PC-3 (cell line): ENCODE measurements at regions not wholly inside any gene's neighbourhood (a gene's known extent, or its start where the extent isn't known, plus 50 kb on each side); places are given as distances from the start of the nearest gene placed in this dataset.

ENCODE experiments used
- ATAC-seq: fragments of 200-7000 bp; cut with Tn5 transposase; 2 replicates; pipeline ENCODE4 v1.9.1; 2020; ENCODE audit warnings: mild to moderate bottlenecking, moderate library complexity
- BruUV-seq: library from RNA; stranded (reverse); fragments of 400-500 nt; replicated peaks from 2 replicates; lab custom pipeline; 2021; lab: Mats Ljungman, UMichigan
- CTCF ChIA-PET: fragments of 300-600 bp; sonication (Branson Sonifier 250); formaldehyde crosslinking; loops from one replicate; lab custom pipeline; 2022; ENCODE audit warnings: antibody characterized with exemption; lab: Charles Lee
- POLR2A ChIA-PET: fragments of 300-600 bp; sonication (Branson Sonifier 250); formaldehyde crosslinking; loops from one replicate; lab custom pipeline; 2022; ENCODE audit warnings: antibody characterized with exemption; ENCODE audit not compliant: unreplicated experiment; lab: Charles Lee
- DNase-seq: peaks from one replicate; pipeline ENCODE4 v3.0.0-alpha.2; 2015
- H2AFZ ChIP-seq: fragments of 300-600 bp; sonication (generic); 2 replicates; pipeline ENCODE4 v1.6.0; 2016; ENCODE audit warnings: antibody characterized with exemption, low read length
- H3F3A ChIP-seq: fragments of 300-600 bp; sonication (generic); one replicate; pipeline ENCODE4 v1.6.0; 2017; ENCODE audit warnings: antibody characterized with exemption, low read length, control low read depth, mild to moderate bottlenecking; ENCODE audit not compliant: unreplicated experiment
- H3K27ac ChIP-seq: fragments of 300-600 bp; sonication (generic); 2 replicates; pipeline ENCODE4 v1.5.1; 2016; ENCODE audit warnings: mild to moderate bottlenecking, low read length
- H3K27me3 ChIP-seq: fragments of 300-600 bp; sonication (generic); 2 replicates; pipeline ENCODE4 v1.6.1; 2016; ENCODE audit warnings: low read length, mixed read lengths
- H3K36me3 ChIP-seq: fragments of 300-600 bp; sonication (generic); 2 replicates; pipeline ENCODE4 v1.6.1; 2016; ENCODE audit warnings: low read depth, mixed run types, low read length, mixed read lengths
- H3K4me1 ChIP-seq: fragments of 300-600 bp; sonication (generic); 2 replicates; pipeline ENCODE4 v1.5.1; 2016; ENCODE audit warnings: low read length; ENCODE audit not compliant: insufficient read depth
- H3K4me2 ChIP-seq: fragments of 300-600 bp; sonication (generic); 2 replicates; pipeline ENCODE4 v1.6.0; 2016; ENCODE audit warnings: low read length
- H3K4me3 ChIP-seq: fragments of 300-600 bp; sonication (generic); 2 replicates; pipeline ENCODE4 v1.5.1; 2016; ENCODE audit warnings: mild to moderate bottlenecking, low read length, mixed read lengths
- H3K79me2 ChIP-seq: fragments of 300-600 bp; sonication (generic); 2 replicates; pipeline ENCODE4 v1.6.1; 2017; ENCODE audit warnings: low read length, mixed read lengths
- H3K9ac ChIP-seq: fragments of 300-600 bp; sonication (generic); 2 replicates; pipeline ENCODE4 v1.6.0; 2016; ENCODE audit warnings: mild to moderate bottlenecking, low read length
- H3K9me2 ChIP-seq: fragments of 300-600 bp; sonication (generic); replicated peaks from 2 replicates; pipeline ENCODE4 v1.6.1; 2016; ENCODE audit warnings: mixed run types, low read length, mixed read lengths
- H3K9me3 ChIP-seq: fragments of 300-600 bp; sonication (generic); 2 replicates; pipeline ENCODE4 v1.6.1; 2016; ENCODE audit warnings: low read length, mixed read lengths
- H4K20me1 ChIP-seq: fragments of 300-600 bp; sonication (generic); 2 replicates; pipeline ENCODE4 v1.6.1; 2016; ENCODE audit warnings: low read length, mixed read lengths
- CTCF ChIP-seq: fragments of 300-600 bp; sonication (generic); conservative IDR thresholded peaks from 2 replicates; pipeline ENCODE4 v1.5.1; 2017; ENCODE audit warnings: antibody characterized with exemption, low read depth, mild to moderate bottlenecking, low read length
- EZH2 ChIP-seq: fragments of 300-600 bp; sonication (generic); IDR thresholded peaks from one replicate; pipeline ENCODE4 v1.6.1; 2017; ENCODE audit warnings: antibody characterized with exemption, mild to moderate bottlenecking, low read length; ENCODE audit not compliant: unreplicated experiment
- EZH2phosphoT487 ChIP-seq: fragments of 300-600 bp; sonication (generic); IDR thresholded peaks from 2 replicates; pipeline ENCODE4 v1.6.1; 2018; ENCODE audit warnings: mild to moderate bottlenecking, antibody characterized with exemption, low read length, borderline replicate concordance
- intact Hi-C: fragments of 100-400 bp; cut with micrococcal nuclease; formaldehyde crosslinking; loops from 2 replicates; pipeline ENCODE4 v1.9.0; 2023

GRCh38 chr6:113619077-113619476, 238.1 kb upstream of the MARCKS start:
- no peaks in the 10 kb centered on the region for H3K36me3 ChIP-seq
- ChIA-PET POLR2A (no interaction called here), CTCF (interaction anchor here (0.6 kb wide), 1 partner anchor 11 kb away, joined by 15 read pairs; no protein-coding TSS in a partner anchor)
- no peaks in the 10 kb centered on the region for H3K79me2 ChIP-seq
- ATAC-seq = peak; percentile 78
- H4K20me1 ChIP-seq = no peaks in the 10 kb centered on the region
- no TSS peak for BruUV-seq
- H3F3A ChIP-seq = no peaks in the 10 kb centered on the region
- peaks cover 9% of the 10 kb centered on the region for H3K4me1 ChIP-seq
- no peak overlapping the region for H3K4me3 ChIP-seq
- no peak overlapping the region for H3K4me2 ChIP-seq
- peak overlapping the region; percentile 7; the same call in 1 of the 2 replicates for H2AFZ ChIP-seq
- intact Hi-C loops = no loop called here
- peak; percentile 39 for DNase-seq
- H3K9me3 ChIP-seq = no peaks in the 10 kb centered on the region
- no peaks in the 10 kb centered on the region for H3K9me2 ChIP-seq
- H3K27ac ChIP-seq = no peak overlapping the region
- TF ChIP-seq CTCF (no peak), EZH2phosphoT487 (no peak), EZH2 (no peak)
- H3K9ac ChIP-seq = no peak overlapping the region
- H3K27me3 ChIP-seq = no peaks in the 10 kb centered on the region

- no peaks in the 10 kb centered on the region for H3F3A ChIP-seq
- no peak overlapping the region for H3K27ac ChIP-seq
- no peak overlapping the region for H2AFZ ChIP-seq
- no peaks in the 10 kb centered on the region for H3K27me3 ChIP-seq
- no peaks in the 10 kb centered on the region for H3K9me3 ChIP-seq
- H4K20me1 ChIP-seq = no peaks in the 10 kb centered on the region
- peaks cover 9% of the 10 kb centered on the region for H3K4me1 ChIP-seq
- H3K36me3 ChIP-seq = no peaks in the 10 kb centered on the region
- no peaks in the 10 kb centered on the region for H3K79me2 ChIP-seq
- no peak overlapping the region for H3K9ac ChIP-seq
- no peak for ATAC-seq
- no TSS peak for BruUV-seq
- DNase-seq = no peak
- TF ChIP-seq CTCF (no peak), EZH2 (no peak), EZH2phosphoT487 (no peak)
- H3K9me2 ChIP-seq = no peaks in the 10 kb centered on the region
- no peak overlapping the region for H3K4me2 ChIP-seq
- no peak overlapping the region for H3K4me3 ChIP-seq
- POLR2A ChIA-PET = no interaction called here
- intact Hi-C loops = no loop called here
- CTCF ChIA-PET = no interaction called here
Measured at GRCh38 chr6:113620386-113620785, 236.8 kb upstream of the MARCKS start.

GRCh38 chr6:113622254-113622653, 234.9 kb upstream of the MARCKS start:
- no peaks in the 10 kb centered on the region for H3K27me3 ChIP-seq
- peaks cover 9% of the 10 kb centered on the region for H3K4me1 ChIP-seq
- H2AFZ ChIP-seq = no peak overlapping the region
- no peaks in the 10 kb centered on the region for H3K36me3 ChIP-seq
- no peak overlapping the region for H3K9ac ChIP-seq
- ChIA-PET CTCF (no interaction called here), POLR2A (no interaction called here)
- no peaks in the 10 kb centered on the region for H3K9me3 ChIP-seq
- H3K79me2 ChIP-seq = no peaks in the 10 kb centered on the region
- no peaks in the 10 kb centered on the region for H3K9me2 ChIP-seq
- no peak for DNase-seq
- no TSS peak for BruUV-seq
- no peak for ATAC-seq
- H3F3A ChIP-seq = no peaks in the 10 kb centered on the region
- TF ChIP-seq EZH2phosphoT487 = no peak
- no peak for TF ChIP-seq EZH2
- no peak for TF ChIP-seq CTCF
- intact Hi-C loops = no loop called here
- H3K4me2 ChIP-seq = no peak overlapping the region
- H3K4me3 ChIP-seq = no peak overlapping the region
- no peak overlapping the region for H3K27ac ChIP-seq
- no peaks in the 10 kb centered on the region for H4K20me1 ChIP-seq
